Loucy (cell line): ENCODE measurements at regions not wholly inside any gene's neighbourhood (a gene's known extent, or its start where the extent isn't known, plus 50 kb on each side); places are given as distances from the start of the nearest gene placed in this dataset.

Experiments
- H2AFZ ChIP-seq: fragments of 200-600 bp; sonication (generic); 2 replicates; pipeline ENCODE4 v1.6.0; 2016; ENCODE audit warnings: antibody characterized with exemption, mild to moderate bottlenecking, low read length, moderate library complexity
- H3F3A ChIP-seq: fragments of 200-600 bp; 2 replicates; pipeline ENCODE4 v1.6.0; 2016; ENCODE audit warnings: antibody characterized with exemption, low read depth, mild to moderate bottlenecking
- H3K27me3 ChIP-seq: fragments of 200-600 bp; sonication (generic); 2 replicates; pipeline ENCODE4 v1.6.1; 2014; ENCODE audit warnings: low read length, mild to moderate bottlenecking; ENCODE audit not compliant: insufficient read depth, poor library complexity, severe bottlenecking
- H3K36me3 ChIP-seq: fragments of 200-600 bp; sonication (generic); 2 replicates; pipeline ENCODE4 v1.6.1; 2016; ENCODE audit warnings: low read length; ENCODE audit not compliant: insufficient read depth
- H3K4me1 ChIP-seq: fragments of 200-600 bp; sonication (generic); 2 replicates; pipeline ENCODE4 v1.5.1; 2014; ENCODE audit warnings: low read length, mild to moderate bottlenecking; ENCODE audit not compliant: insufficient read depth, poor library complexity, severe bottlenecking
- H3K4me2 ChIP-seq: fragments of 200-600 bp; sonication (generic); 2 replicates; pipeline ENCODE4 v1.6.0; 2014; ENCODE audit warnings: antibody characterized with exemption, low read length, low read depth, mild to moderate bottlenecking; ENCODE audit not compliant: poor library complexity, severe bottlenecking
- H3K4me3 ChIP-seq: fragments of 200-600 bp; sonication (generic); 2 replicates; pipeline ENCODE4 v1.5.1; 2014; ENCODE audit warnings: low read length, mild to moderate bottlenecking, mixed read lengths; ENCODE audit not compliant: poor library complexity, severe bottlenecking
- H3K79me2 ChIP-seq: fragments of 200-600 bp; sonication (generic); 2 replicates; pipeline ENCODE4 v1.6.1; 2014; ENCODE audit warnings: low read length; ENCODE audit not compliant: insufficient read depth
- H3K9ac ChIP-seq: fragments of 200-600 bp; sonication (generic); 2 replicates; pipeline ENCODE4 v1.6.0; 2014; ENCODE audit warnings: mild to moderate bottlenecking, low read depth, low read length, moderate library complexity; ENCODE audit not compliant: poor library complexity, severe bottlenecking
- H3K9me2 ChIP-seq: fragments of 200-600 bp; sonication (generic); replicated peaks from 2 replicates; pipeline ENCODE4 v1.6.1; 2016; ENCODE audit warnings: low read depth, low read length, mixed read lengths
- H3K9me3 ChIP-seq: fragments of 200-600 bp; sonication (generic); 2 replicates; pipeline ENCODE4 v1.6.1; 2014; ENCODE audit warnings: mild to moderate bottlenecking, antibody characterized with exemption, low read length, low read depth; ENCODE audit not compliant: insufficient read depth
- H4K20me1 ChIP-seq: fragments of 200-600 bp; sonication (generic); 2 replicates; pipeline ENCODE4 v1.6.0; 2014; ENCODE audit warnings: antibody characterized with exemption, low read length, mild to moderate bottlenecking; ENCODE audit not compliant: insufficient read depth, poor library complexity, severe bottlenecking
- EZH2phosphoT487 ChIP-seq: fragments of 200-600 bp; IDR thresholded peaks from 2 replicates; pipeline ENCODE4 v1.6.1; 2018; ENCODE audit warnings: antibody characterized with exemption, mild to moderate bottlenecking, moderate library complexity, borderline replicate concordance
- TF ChIP-seq, protein P1 (sequence below): fragments of 200-600 bp; sonication (generic); conservative IDR thresholded peaks from 2 replicates; pipeline ENCODE4 v1.5.1; 2014; ENCODE audit warnings: mild to moderate bottlenecking, antibody characterized with exemption, low read length

DNA sequence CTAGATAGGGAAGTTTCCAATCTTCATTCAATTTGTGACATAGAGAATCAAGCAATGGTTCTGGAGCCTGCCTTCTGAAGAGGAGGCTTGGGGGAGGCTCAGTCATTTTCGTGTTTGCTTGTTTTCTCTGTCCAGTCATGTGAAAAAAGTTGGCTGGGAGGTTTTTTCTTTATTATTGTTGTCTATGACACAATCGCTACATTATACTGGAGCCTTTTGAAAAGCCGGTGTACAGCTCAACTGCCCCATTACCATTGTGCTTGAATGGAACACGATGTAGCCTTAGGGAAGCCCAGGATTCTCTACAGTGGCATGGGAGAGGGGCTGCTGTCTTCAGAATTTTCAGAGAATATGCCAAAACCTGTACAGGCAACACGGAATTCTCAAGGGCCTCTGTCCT lies 57.9 kb upstream of the NCAM1 start:
- no peak overlapping the region for H3K4me2 ChIP-seq
- H3K4me1 ChIP-seq, result no peaks in the 10 kb centered on the region
- no peaks in the 10 kb centered on the region for H3K9me2 ChIP-seq
- H3F3A ChIP-seq, result no peaks in the 10 kb centered on the region
- TF ChIP-seq, protein P1, sequence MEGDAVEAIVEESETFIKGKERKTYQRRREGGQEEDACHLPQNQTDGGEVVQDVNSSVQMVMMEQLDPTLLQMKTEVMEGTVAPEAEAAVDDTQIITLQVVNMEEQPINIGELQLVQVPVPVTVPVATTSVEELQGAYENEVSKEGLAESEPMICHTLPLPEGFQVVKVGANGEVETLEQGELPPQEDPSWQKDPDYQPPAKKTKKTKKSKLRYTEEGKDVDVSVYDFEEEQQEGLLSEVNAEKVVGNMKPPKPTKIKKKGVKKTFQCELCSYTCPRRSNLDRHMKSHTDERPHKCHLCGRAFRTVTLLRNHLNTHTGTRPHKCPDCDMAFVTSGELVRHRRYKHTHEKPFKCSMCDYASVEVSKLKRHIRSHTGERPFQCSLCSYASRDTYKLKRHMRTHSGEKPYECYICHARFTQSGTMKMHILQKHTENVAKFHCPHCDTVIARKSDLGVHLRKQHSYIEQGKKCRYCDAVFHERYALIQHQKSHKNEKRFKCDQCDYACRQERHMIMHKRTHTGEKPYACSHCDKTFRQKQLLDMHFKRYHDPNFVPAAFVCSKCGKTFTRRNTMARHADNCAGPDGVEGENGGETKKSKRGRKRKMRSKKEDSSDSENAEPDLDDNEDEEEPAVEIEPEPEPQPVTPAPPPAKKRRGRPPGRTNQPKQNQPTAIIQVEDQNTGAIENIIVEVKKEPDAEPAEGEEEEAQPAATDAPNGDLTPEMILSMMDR, result no peak
- no peak for TF ChIP-seq EZH2phosphoT487
- no peaks in the 10 kb centered on the region for H3K79me2 ChIP-seq
- H4K20me1 ChIP-seq, result no peaks in the 10 kb centered on the region
- no peaks in the 10 kb centered on the region for H3K36me3 ChIP-seq
- H2AFZ ChIP-seq, result no peak overlapping the region
- H3K4me3 ChIP-seq, result no peak overlapping the region
- H3K9me3 ChIP-seq, result no peaks in the 10 kb centered on the region
- H3K27me3 ChIP-seq, result no peaks in the 10 kb centered on the region
- no peak overlapping the region for H3K9ac ChIP-seq

DNA sequence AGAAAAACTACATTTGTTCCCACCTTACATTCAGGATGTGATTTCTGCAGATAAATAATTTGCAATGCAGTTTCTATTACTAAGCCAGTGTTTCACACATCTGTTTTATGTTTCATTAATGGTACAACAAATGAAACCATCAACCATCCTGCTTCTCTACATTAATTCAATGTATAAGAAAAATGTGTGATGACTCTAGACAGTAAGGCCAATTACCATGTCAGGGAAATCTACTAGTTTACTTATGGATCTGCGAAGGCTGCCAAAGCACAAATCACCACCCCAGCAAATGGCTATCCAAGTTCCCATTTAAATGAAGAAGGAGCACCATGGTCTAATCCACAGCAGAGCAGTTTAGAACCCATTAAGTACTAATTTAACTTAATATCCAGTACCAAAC lies 50.1 kb upstream of the NCAM1 start:
- Histone ChIP-seq H3K4me3 (no peak overlapping the region), H3K9me3 (no peaks in the 10 kb centered on the region), H3K9me2 (no peaks in the 10 kb centered on the region), H3K36me3 (no peaks in the 10 kb centered on the region), H3K9ac (no peak overlapping the region), H3K27me3 (no peaks in the 10 kb centered on the region), H3K79me2 (no peaks in the 10 kb centered on the region), H3K4me1 (no peaks in the 10 kb centered on the region), H4K20me1 (no peaks in the 10 kb centered on the region), H3F3A (no peaks in the 10 kb centered on the region), H2AFZ (no peak overlapping the region), H3K4me2 (no peak overlapping the region)
- TF ChIP-seq, protein P1, result no peak
- TF ChIP-seq EZH2phosphoT487, result no peak
